NCI-H1105 treated with DMSO at 0.1 percent for 48 hours (cell line): ENCODE measurements at regions not wholly inside any gene's neighbourhood (a gene's known extent, or its start where the extent isn't known, plus 50 kb on each side); places are given as distances from the start of the nearest gene placed in this dataset.
"Not testable (repeated sequence)": the region's sequence is repeated elsewhere in the genome, so short reads cannot be mapped to it uniquely, and the experiment has no call there.

ENCODE experiments used
- DNase-seq: peaks from one replicate; lab custom pipeline; 2025; lab: John Stamatoyannopoulos, UW

DNA sequence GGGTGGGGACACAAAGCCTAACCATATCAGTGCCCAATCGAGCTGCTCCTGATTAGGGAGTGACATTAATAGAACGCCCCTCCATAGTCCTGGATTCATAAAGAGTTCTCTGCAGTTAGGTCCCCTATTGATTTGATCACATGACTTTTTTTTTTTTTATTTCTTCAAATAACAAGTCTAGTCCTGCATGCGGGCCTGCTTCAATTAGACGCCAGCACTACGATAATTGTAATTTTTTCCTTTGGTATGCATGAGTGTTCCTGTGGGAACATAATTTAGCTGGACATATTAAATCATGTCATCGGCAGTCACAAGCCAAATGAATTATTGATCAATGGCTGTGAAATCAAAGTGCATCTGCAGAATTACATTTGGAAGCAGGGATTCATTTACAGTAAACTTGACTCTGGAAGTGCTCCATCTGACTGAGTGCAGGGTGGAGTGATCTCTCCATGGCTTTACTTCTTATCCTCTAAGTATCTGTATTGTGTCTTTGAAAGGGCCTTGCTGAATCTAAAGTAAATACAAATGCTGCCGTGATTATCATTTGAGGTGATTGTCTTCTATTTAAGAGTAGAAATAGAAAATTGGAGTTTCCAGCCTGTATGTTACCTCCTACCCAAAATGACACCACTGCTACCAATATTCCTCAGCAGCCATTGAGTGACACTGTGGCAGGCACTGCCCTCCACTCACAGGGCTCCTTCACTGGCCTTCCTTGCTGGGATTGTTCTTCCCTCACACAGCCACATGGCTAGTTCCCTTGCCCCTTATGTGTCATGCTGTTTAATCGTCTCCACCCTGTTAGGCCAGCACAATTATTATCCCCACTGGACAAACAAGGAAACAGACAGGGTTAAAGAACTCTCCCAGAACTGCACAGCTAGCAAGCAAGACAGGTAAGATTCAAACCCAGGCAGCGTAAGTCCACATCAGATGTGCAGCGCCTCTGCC is 337.4 kb upstream of the ID2 start:
- no peak for DNase-seq

DNA sequence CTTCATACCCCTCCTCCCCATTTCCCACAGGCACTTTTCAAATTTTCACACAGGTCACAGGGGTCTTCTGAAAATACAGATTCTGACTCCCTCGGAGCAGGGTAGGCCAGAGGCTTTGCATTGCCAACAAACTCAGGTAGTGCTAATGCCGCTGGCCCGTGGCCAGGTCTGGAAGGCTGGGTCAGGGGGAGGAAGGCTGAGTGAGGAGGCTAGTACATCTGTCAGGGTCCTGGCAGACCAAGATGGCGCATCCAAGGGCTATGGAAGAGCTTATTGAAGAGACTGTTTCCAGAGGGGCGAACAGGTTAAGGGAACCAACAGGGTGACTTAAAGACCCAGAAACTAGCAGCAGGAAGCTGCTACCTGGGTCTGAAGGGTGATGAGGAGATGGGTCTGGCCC is 336.7 kb upstream of the ID2 start:
- no peak for DNase-seq

DNA sequence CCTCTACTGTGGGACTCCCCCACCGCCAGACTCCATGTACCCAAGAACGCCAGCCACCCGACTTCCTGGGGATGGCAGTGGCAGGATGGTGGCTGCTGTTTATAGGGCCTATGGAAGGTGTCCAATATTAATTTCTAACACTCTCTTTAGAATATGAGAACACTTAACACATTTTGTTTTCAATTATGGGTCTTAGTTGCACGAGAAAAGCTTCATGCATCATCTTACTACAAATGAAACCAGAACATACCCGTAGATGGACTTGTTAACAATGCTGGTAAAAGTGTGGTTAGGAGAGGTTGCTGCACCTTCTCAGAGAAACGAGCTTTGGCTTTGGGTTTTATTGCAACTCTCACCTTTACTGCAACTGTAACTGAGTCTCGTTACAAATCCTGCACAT is 335.6 kb upstream of the ID2 start:
- no peak for DNase-seq

DNA sequence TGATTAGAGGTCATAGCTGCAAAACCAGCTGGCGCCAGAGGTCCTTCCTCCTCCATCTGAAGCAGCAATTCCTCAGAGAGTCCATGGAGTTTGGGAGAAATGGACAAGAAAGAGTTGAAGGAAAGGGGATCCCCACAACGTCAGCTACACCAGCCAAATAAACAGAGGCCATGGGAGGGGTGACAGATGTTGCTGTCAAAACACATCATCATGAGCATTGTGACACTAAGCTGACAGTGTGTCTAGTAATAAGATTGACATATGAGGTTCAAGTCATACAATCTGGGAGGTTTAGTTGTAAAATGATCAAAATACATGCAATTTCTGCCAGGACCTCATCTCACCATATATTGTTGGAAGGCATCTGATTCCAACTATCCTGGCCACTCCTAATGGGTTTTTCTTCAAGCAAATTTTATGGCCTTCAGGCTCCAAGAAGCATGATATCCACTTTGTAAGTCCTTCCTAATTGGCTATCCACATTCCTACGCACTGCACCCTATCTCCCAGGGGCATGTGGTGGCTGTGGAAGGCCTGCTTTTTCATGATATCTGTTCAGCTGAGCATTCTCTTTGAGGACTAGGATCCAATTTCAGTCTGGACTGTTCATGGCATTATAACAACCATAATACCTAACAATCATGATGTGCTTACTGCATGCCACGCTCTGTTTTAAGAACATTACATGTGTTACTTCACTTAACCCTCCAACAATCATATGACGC is 335.0 kb upstream of the ID2 start:
- no peak for DNase-seq

DNA sequence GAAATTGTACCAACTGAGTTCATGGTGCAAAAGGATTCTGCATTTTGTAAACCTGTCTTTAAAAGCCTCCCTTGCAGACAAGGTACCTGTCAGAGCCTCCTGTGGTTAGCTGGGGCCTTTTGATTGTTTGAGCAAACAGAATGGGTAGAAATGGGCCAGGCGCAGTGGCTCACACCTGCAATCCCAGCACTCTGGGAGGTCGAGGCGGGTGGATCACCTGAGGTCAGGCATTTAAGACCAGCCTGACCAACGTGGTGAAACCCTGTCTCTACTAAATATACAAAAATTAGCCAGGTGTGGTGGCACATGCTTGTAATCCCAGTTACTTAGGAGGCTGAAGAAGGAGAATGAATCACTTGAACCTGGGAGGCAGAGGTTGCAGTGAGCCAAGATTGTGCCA is 332.9 kb upstream of the ID2 start:
- not testable (repeated sequence) for DNase-seq

DNA sequence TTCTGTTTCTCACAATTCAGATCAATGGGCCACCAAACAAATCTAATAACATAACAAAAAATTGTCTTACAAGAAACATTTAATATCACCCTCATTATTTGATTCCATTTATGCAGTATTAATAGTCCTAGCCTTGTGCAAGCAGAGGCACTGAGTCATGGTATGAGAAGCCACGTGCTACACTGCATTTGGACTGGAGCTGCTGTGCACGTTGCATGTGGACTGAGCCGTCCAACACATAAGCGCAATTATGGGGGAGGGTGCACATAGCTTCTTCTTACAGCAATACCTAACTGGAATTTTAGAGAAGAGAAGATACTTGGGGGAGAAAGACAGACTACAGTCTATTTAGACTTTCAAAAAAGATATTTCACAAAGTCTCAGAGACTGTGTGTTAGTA is 329.6 kb upstream of the ID2 start:
- DNase-seq, result no peak

DNA sequence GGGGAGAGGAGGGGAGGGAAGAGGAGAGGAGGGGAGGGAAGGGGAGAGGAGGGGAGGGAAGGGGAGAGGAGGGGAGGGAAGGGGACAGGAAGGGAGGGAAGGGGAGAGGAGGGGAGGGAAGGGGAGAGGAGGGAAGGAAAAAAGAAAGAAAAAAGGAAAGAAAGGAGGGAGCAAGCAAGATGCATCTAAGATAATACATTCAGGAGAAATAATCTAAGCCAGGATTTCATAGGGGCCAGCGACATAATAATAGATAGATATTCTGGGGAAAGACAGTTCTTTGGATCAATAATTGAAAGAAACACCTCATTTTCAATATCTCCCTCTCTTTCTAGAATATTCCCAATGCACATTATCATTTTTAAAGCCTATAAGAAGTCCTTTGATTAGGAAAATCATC is 328.9 kb upstream of the ID2 start:
- DNase-seq, result no peak

DNA sequence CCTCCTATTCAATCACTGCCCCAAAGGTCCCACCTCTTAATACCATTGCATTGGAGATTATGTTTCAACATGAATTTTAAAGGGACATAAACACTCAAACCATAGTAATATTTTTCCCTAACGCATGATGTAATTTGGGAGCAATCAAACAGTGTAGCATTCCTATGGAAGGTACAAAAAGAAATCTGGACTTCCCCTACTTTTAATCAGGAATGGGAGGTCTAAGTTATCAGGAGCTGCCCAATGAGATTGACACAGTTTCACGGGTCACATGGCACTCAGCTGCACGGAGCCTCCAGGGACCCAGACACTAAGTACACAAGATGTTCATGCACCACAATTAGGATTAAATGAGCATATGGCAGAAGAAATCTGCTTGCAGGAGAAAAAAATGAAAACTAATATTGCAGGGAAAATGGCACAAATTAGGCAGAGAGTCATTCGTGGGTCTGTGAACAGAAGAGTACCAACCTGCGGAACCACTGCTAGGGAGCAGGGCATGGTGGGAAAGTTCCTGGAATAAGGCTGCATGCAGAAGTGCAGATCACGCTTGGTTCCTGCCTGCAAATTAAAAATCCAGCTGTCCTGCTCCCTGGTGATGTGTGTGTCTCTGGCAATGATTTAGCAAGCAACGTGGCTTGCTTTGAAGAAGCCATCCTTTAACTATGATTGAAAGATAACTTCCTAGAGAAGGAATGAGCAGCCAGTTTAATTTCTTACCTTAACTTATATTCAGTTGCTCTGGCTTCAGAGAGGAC is 326.6 kb upstream of the ID2 start:
- DNase-seq, result no peak

DNA sequence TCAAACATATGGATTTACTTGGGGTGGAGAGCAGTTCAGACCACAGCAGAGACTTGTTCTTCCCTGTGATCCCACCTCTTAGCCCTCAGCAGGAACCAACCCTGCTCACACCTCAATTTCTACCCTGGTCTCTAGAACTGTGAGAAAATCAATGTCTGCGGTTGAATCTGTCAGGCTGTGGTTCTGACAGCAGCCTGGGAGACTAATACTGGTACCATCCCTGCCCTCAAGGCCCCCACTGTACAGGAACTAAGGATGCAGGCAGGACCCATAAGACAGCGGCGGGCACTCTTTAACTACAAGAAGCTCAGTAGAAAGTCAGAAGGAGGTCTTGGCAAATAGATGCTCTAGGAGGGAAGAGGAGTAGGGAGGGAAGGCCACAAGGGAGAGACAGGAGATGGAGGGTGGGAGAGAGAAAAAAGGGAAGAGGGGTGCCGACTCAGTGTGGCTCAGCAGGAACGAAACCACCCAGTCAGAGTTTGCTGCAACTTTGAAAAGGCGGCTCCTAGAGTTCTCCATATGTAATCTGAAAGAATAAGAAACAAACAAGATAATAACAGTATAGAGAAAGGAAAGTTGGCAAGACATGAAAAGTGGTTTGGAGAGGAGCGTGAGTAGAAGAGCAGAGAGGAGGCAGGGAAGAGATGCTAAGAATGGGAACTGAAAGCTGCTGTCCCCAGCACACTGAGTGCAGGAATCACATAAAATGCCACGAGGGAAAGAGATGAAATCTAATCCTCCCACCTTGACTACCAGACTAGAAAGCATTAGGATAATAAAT is 323.9 kb upstream of the ID2 start:
- no peak for DNase-seq

DNA sequence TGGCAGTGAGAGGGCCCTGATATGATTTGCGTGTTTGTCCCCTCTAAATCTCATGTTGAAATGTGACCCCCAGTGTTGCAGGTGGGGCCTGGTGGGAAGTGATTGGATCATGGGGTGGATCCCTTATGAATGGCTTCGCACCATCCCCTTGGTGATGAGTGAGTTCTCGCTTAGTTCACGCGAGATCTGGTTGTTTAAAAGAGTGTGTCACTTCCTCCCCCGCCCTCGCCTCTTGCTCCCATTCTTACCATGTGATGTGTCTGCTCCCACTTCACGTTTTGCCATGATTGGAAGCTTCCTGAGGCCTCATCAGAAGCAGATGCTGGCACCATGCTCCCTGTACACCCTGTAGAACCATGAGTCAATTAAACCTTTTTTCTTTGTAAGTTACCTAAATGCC is 319.9 kb upstream of the ID2 start:
- no peak for DNase-seq

DNA sequence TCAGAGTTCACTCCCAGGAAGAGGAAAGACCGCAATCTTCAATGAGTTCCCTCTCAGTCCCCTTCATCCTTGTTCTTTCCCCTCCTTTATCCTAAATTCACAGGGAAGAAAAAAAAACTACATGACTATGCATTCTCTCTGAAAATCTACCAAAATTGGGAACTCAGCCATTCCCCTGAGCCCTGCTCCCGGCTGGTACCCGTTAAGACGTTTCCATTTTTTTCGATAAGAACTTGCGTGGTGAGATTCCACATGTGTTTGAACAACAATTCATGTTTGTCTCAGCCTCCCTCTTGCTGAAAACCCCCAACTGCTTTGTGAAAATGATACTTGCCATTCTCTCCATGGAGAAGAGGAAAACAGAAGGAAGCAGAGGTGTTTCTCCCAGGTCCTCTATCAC is 318.7 kb upstream of the ID2 start:
- no peak for DNase-seq

DNA sequence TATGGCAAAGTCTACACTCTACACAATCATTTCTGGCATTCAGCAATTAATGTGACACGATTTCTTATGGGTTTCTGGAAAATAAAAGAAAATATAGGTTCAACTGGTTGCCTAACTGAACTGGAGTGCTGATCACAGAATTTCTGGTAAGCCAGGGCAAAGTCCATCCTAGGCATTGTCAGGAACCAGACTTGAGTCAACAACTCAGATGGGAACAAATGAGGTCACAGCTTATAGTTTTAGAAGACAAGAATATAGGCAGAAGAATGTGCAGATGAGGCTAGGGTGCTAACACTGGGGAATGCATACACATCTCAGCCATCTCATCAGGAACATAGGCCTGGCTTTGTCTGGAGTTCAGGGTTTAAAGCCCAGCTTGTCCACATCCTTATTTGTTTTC is 317.2 kb upstream of the ID2 start:
- DNase-seq, result no peak

DNA sequence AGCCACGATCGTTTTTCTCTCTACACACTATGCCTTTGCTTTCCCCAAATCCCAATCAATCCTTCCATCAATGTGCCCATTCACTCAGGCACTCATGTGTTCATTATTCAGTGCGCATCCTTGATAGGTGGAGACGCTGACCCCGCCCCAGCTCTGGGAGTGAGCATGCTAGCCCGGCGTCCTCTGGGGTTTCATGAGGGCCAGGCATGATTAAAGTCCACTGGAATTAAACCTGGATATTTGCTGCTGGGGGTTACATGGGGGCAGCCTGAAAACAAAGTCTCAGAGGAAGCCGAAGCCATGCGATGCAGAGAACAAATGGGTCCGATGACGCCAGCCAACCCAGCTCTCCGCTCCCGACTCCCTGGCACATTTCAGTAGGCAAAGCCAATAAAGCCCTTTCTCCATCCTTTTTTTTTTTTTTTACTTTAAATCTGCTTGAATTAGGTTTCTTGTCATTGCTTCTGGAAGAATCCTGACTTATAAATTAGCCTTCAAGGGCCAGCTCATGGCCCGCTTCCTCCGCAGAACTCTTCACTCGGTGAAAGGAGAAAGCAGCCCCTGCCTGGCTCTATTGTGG is 316.4 kb upstream of the ID2 start:
- DNase-seq, result no peak

DNA sequence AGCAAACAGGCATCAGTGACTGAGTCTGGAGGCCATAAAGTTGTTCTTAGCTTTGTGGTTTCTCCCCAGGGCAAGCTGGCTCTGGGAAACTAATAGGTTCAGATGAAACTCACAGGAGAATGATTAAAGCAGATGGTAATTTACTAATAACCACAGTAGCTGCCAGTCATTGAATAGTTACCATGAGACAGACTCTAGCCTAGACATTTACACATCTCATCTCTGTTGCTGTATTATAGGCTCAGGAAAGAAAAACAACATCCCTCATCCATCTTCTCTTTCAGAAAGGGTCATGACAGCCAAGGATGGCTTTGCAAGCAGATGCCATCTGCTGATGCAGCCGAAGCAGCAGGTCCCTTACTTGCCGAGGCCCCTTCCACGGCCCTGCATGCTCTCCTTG is 314.0 kb upstream of the ID2 start:
- DNase-seq, result no peak

DNA sequence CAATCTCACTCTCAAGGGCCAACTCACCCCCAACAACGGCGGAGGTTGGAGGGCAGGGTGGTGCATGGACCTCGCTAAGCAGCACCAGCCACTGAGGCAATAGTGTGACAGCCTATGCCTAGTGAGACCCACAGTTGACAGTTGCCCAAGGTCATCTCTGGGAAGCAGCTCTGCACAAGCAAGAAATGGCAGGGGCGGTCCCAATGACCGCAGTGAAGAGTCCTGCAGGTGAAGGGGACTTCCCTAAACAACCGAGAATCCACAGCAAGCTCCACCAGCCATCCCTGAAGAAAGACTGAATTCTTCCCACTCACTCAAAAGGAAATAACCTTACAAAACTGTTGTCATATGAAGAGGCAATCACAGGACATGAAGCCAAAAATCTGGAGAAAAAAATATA is 313.4 kb upstream of the ID2 start:
- no peak for DNase-seq

DNA sequence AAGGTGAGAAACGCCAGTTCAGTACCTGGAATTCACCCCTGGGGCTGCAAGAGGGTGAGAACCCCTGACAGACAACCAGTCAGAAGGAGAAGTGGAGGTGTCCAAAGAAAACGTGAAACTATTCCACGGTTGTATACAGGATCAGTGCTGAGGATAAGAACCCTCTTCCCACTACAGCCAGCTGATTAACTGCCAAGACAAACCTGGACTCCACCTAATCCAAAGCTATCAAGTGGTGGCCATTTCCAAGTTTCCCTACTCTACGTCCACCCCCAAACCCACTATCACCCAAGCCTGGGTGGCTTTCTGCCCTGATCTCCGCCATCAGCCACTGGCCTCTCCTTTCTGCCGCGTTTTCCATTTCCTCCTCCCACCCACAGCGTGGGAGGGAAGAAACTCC is 312.3 kb upstream of the ID2 start:
- no peak for DNase-seq

DNA sequence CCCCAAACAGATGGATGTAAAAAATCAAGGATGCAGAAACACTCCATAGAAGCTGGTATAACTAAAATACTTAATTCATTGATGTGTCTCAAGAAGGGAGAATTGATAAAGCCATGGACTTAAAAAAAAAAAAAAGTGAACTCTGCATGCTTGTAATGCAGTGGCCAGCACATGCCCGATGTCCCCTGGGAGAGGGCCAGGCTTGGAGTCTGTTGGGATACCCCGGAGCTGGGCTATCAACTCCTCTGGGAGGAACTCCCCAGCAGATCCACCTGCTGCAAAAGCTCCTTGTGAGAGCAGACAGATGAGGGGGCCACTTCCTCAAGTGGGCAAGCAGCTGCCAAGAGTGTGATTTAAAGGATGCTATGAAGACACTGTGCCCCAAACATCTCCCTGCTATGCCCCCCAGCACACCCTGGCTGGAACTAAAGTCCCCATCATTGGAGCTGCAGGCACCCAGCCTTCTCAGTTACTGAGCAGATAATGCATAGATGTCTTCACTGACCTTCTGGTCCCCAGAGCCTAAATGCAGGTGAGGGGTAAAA is 311.5 kb upstream of the ID2 start:
- no peak for DNase-seq

DNA sequence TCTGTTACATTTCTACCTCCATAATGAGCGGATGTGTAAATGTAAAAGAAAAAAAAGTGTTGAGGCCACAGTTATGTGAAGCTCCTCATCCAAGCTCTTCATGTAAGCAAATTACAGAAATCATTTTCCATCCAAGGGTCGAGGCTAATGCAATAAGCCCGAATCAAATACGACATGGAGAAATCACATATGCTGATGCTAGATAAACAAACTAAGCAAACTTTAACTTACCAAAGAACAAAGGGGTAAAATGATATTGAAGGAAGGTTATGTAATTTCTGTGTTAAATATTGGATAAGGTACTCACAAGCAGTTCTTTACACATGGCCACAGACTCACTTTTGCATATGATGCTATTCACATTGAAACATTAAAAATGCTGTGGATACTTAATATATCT is 310.2 kb upstream of the ID2 start:
- no peak for DNase-seq

DNA sequence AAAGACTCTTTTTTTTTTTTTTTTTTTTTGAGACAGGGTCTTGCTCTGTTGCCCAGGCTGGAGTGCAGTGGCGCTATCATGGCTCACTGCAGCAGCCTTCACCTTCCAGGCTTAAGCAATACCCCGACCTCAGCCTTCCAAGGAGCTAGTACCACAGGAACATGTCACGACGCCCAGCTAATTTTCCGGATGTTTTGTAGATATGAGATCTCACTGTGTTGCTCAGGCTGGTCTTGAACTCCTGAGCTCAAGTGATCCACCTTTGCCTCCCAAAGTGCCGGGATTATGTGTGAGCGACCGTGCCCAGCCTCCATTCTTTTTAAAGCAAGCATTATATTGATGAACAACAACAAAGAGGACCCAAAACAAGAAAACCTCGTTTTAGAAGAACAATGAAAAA is 307.1 kb upstream of the ID2 start:
- DNase-seq, result no peak

DNA sequence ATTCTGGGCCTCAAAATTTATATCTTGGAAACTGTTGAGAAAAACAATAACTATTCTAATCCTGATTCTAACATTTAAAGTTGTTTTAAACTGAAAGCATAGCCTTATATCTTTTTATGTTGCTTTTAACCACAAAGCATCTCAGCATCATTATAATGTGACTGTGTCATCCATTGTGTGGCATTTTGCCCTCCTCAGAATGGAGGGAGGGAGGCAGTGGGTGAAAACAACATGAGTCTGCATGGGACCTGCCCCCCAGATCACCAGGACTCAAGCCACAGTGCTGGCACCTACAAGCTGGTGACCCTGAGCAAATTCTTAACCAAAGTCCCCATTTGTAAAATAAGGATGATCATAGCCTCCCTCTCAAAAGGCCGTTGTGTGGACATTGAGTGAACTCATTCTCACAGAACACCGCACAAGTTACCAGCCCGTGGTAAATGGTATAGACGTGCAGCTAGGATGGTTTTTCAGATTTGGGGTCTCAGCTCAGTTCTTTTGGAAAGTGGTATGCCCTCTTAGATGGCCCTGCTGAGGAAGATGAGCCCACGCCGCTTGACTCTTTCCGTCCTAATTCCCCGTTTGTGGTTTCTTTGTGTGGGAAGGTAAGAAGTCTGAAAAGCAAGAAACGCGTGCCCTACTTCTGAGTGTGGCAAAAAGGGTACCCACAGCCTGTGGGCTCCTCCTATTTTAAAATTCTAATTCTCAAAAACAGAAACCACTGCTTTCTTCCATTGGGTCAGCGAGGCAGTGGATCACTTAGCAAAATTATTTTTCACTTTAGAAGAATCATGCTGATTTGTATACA is 305.0 kb upstream of the ID2 start:
- no peak for DNase-seq
